ENCODE measurements at regions not wholly inside any gene's neighbourhood (a gene's known extent, or its start where the extent isn't known, plus 50 kb on each side); places are given as distances from the start of the nearest gene placed in this dataset.

DNA sequence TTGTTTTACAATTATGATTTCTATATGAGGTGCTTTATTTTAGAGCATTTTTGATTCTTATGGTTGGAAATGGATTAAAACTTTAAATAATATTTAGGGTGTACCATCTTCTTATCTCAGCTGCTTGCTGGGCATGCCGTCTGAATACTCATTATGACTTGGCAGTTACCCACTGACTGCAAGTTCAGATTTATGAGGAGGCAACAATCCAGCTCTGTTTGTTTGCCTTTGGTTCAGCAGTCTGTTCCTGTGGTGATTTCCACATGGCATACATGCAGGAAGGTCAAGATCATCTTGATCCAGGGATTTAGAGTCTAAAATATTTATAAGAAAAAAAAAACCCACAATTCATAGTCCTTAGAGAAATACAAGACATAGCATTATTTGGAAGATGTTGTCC lies 1254.5 kb upstream of the NUDT12 start:
- TF ChIP-seq, protein P1, sequence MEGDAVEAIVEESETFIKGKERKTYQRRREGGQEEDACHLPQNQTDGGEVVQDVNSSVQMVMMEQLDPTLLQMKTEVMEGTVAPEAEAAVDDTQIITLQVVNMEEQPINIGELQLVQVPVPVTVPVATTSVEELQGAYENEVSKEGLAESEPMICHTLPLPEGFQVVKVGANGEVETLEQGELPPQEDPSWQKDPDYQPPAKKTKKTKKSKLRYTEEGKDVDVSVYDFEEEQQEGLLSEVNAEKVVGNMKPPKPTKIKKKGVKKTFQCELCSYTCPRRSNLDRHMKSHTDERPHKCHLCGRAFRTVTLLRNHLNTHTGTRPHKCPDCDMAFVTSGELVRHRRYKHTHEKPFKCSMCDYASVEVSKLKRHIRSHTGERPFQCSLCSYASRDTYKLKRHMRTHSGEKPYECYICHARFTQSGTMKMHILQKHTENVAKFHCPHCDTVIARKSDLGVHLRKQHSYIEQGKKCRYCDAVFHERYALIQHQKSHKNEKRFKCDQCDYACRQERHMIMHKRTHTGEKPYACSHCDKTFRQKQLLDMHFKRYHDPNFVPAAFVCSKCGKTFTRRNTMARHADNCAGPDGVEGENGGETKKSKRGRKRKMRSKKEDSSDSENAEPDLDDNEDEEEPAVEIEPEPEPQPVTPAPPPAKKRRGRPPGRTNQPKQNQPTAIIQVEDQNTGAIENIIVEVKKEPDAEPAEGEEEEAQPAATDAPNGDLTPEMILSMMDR (conservative IDR thresholded peaks at IDR 0.05; ENCODE audit: low read depth, low read length) = no peak
- TF ChIP-seq EZH2 (IDR thresholded peaks at IDR 0.05; ENCODE audit: borderline replicate concordance, low read depth, low read length, poor library complexity, severe bottlenecking) = no peak

All from A673 (cell line).